ENCODE measurements at regions not wholly inside any gene's neighbourhood (a gene's known extent, or its start where the extent isn't known, plus 50 kb on each side); places are given as distances from the start of the nearest gene placed in this dataset.

DNA sequence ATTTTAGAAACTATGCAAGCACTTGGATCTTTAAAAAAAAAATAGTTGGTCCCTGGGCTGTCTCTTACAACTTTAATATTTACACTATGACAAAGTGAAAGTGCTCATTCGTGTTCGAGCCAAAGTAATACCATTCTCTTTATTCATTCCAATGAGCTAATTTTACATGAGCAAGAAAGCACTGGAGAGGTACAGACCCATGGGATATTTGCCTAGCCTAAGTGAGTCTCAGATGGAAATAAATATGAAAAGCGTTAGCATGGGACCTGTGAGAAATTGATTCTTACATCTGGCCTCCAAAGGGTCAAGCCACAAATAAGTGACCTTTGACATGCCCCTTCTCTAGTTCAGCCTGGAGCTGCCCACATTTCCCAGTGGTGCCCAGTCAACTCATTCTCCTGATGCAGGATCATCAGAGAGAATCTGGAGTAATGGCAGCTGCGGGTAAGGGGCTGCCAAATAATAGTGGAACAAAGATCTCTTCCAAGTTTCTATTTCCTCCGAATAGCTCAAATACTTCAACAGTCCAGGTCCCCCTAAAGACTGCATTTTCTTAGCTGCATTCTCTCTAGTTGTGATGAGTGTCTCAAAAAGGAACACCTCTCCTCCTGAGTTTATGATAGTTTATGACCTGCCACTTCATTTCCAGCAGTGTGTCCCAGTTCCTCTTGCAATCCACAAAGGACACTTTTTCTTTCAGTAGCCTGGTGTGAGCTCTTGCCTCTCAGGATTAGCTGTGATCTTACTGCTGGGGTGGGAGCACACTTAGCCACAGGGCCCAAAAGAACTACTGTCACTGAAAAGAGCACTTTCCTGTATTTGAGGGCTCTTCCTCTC, 208.2 kb downstream of the DAD1 start:
- no peak overlapping the region; the same call in 1 of the 2 replicates for H2AFZ ChIP-seq (ENCODE audit: low read depth, low read length)
- peaks cover 47% of the 10 kb centered on the region for H3K4me1 ChIP-seq (ENCODE audit: low read length)
- peaks cover 16% of the 10 kb centered on the region for H3K27me3 ChIP-seq (ENCODE audit: low read depth, low read length)
- H3K36me3 ChIP-seq (replicated peaks; ENCODE audit: low read depth, low read length), result no peaks in the 10 kb centered on the region
- TF ChIP-seq, protein P1, sequence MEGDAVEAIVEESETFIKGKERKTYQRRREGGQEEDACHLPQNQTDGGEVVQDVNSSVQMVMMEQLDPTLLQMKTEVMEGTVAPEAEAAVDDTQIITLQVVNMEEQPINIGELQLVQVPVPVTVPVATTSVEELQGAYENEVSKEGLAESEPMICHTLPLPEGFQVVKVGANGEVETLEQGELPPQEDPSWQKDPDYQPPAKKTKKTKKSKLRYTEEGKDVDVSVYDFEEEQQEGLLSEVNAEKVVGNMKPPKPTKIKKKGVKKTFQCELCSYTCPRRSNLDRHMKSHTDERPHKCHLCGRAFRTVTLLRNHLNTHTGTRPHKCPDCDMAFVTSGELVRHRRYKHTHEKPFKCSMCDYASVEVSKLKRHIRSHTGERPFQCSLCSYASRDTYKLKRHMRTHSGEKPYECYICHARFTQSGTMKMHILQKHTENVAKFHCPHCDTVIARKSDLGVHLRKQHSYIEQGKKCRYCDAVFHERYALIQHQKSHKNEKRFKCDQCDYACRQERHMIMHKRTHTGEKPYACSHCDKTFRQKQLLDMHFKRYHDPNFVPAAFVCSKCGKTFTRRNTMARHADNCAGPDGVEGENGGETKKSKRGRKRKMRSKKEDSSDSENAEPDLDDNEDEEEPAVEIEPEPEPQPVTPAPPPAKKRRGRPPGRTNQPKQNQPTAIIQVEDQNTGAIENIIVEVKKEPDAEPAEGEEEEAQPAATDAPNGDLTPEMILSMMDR (IDR thresholded peaks at IDR 0.05; ENCODE audit: low read depth, low read length), result no peak
- no peak for TF ChIP-seq EZH2phosphoT487 (IDR thresholded peaks at IDR 0.05; ENCODE audit: low read depth)
- no peaks in the 10 kb centered on the region for H3K9me3 ChIP-seq (ENCODE audit: insufficient read depth, low read length)
- H4K20me1 ChIP-seq (ENCODE audit: insufficient read depth, low read length), result no peaks in the 10 kb centered on the region
- peak overlapping the region; percentile 10; the same call in 1 of the 2 replicates for H3K4me2 ChIP-seq (ENCODE audit: low read length)
- H3K9ac ChIP-seq (ENCODE audit: low read length), result no peak overlapping the region
- no peaks in the 10 kb centered on the region for H3K79me2 ChIP-seq (ENCODE audit: low read length)
- H3K27ac ChIP-seq (ENCODE audit: low read length), result no peak overlapping the region
- H3K4me3 ChIP-seq (ENCODE audit: low read length), result no peak overlapping the region

DNA sequence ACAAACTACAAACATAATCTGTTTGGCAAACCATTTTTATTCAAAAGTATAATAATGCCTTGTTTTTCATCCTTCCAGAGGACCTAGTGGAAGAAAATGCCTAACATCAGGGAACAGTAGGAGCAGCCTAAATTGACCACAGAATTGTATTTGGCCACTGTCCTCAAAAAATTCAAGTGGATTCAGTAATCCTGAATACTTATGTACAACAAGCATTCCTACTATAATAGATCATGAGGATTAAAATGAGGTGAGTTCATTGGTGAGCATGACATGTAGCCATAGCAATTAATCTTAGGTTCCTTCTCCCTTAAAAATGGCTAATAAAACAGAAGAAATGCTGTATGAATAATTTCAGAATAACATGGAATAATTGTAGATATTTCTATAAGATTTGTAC, 209.3 kb downstream of the DAD1 start:
- Histone ChIP-seq H3K27ac (ENCODE audit: low read length) (no peak overlapping the region), H4K20me1 (ENCODE audit: insufficient read depth, low read length) (no peaks in the 10 kb centered on the region), H3K79me2 (ENCODE audit: low read length) (no peaks in the 10 kb centered on the region), H3K4me3 (ENCODE audit: low read length) (no peak overlapping the region), H3K9ac (ENCODE audit: low read length) (no peak overlapping the region), H3K4me1 (ENCODE audit: low read length) (peaks cover 46% of the 10 kb centered on the region), H3K9me3 (ENCODE audit: insufficient read depth, low read length) (no peaks in the 10 kb centered on the region), H3K36me3 (replicated peaks; ENCODE audit: low read depth, low read length) (no peaks in the 10 kb centered on the region), H2AFZ (ENCODE audit: low read depth, low read length) (no peak overlapping the region), H3K27me3 (ENCODE audit: low read depth, low read length) (peaks cover 16% of the 10 kb centered on the region), H3K4me2 (ENCODE audit: low read length) (no peak overlapping the region)
- TF ChIP-seq, protein P1 (IDR thresholded peaks at IDR 0.05; ENCODE audit: low read depth, low read length), result no peak
- TF ChIP-seq EZH2phosphoT487 (IDR thresholded peaks at IDR 0.05; ENCODE audit: low read depth), result no peak

DNA sequence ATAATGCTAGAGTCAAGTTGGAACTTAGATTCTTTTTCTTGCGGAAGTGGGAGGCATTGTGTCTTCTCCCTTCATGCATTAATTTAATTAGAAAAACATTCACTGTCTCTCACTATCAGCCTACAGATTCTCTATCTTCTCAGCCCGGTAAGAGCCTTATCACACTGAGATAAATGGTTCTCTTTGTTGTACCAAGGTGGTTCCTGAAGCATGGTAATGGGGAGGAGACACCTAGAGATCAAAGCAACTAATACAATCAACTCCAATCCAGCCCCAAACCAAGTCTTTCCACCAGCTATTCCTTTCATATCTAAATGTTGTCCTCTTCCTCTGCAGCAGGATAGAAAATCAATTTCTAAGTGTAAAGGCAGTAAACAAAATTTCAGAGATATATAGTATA, 210.8 kb downstream of the DAD1 start:
- Histone ChIP-seq H3K4me2 (ENCODE audit: low read length) (no peak overlapping the region), H3K27ac (ENCODE audit: low read length) (no peak overlapping the region), H3K9me3 (ENCODE audit: insufficient read depth, low read length) (no peaks in the 10 kb centered on the region), H3K27me3 (ENCODE audit: low read depth, low read length) (peaks cover 16% of the 10 kb centered on the region), H4K20me1 (ENCODE audit: insufficient read depth, low read length) (no peaks in the 10 kb centered on the region), H3K4me3 (ENCODE audit: low read length) (no peak overlapping the region), H3K9ac (ENCODE audit: low read length) (no peak overlapping the region), H2AFZ (ENCODE audit: low read depth, low read length) (no peak overlapping the region), H3K36me3 (replicated peaks; ENCODE audit: low read depth, low read length) (no peaks in the 10 kb centered on the region), H3K79me2 (ENCODE audit: low read length) (no peaks in the 10 kb centered on the region), H3K4me1 (ENCODE audit: low read length) (peaks cover 31% of the 10 kb centered on the region)
- TF ChIP-seq, protein P1 (IDR thresholded peaks at IDR 0.05; ENCODE audit: low read depth, low read length), result no peak
- no peak for TF ChIP-seq EZH2phosphoT487 (IDR thresholded peaks at IDR 0.05; ENCODE audit: low read depth)

DNA sequence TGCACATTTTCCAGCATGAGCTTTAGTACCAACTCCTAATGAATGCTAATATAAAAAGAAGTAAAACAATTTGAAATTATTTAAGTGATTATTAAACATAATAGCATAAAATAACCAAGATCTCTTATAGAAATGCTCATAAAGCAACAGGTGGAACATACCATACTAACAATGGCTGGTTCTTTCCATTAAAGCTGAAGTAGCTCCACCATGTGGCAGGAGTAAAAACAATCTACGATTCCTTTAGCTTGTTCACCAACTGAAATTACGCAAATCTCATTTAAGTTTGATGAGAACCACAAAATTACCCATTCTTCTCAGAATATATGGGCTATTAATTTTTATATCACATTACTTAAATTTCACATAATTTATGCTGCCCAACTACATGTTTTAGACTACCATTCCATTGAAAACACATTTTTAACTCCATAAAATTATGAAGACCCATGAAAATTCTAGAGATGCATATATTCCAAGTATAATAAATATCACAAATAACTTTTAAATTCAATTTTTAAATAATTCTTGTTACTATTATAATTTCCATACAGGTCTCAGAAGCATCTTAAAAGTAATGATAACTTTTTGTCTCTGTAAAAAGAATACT, 213.6 kb downstream of the DAD1 start:
- Histone ChIP-seq H3K36me3 (replicated peaks; ENCODE audit: low read depth, low read length) (no peaks in the 10 kb centered on the region), H3K4me3 (ENCODE audit: low read length) (no peak overlapping the region), H3K79me2 (ENCODE audit: low read length) (no peaks in the 10 kb centered on the region), H3K4me2 (ENCODE audit: low read length) (no peak overlapping the region), H3K9ac (ENCODE audit: low read length) (no peak overlapping the region), H2AFZ (ENCODE audit: low read depth, low read length) (no peak overlapping the region), H3K9me3 (ENCODE audit: insufficient read depth, low read length) (no peaks in the 10 kb centered on the region), H3K27me3 (ENCODE audit: low read depth, low read length) (peaks cover 16% of the 10 kb centered on the region), H3K27ac (ENCODE audit: low read length) (no peak overlapping the region), H4K20me1 (ENCODE audit: insufficient read depth, low read length) (no peaks in the 10 kb centered on the region), H3K4me1 (ENCODE audit: low read length) (peaks cover 11% of the 10 kb centered on the region)
- TF ChIP-seq EZH2phosphoT487 (IDR thresholded peaks at IDR 0.05; ENCODE audit: low read depth), result no peak
- TF ChIP-seq, protein P1 (IDR thresholded peaks at IDR 0.05; ENCODE audit: low read depth, low read length), result peak; percentile 88

All from OCI-LY3 (cell line).